ENCODE measurements at regions not wholly inside any gene's neighbourhood (a gene's known extent, or its start where the extent isn't known, plus 50 kb on each side); places are given as distances from the start of the nearest gene placed in this dataset.

- ATAC-seq = no peak
Observed at GRCh38 chr3:46113608-46114007, 86.3 kb upstream of the XCR1 start.

GRCh38 chr3:46112984-46113383 is 85.7 kb upstream of the XCR1 start:
- ATAC-seq = no peak

- no peak for ATAC-seq
Observed at GRCh38 chr3:46112296-46112695, 85.0 kb upstream of the XCR1 start.

- ATAC-seq = no peak
Observed at GRCh38 chr3:46110701-46111493, 83.6 kb upstream of the XCR1 start.

- ATAC-seq = no peak
Observed at GRCh38 chr3:46107682-46108081, 80.4 kb upstream of the XCR1 start.

- ATAC-seq = no peak
Observed at GRCh38 chr3:46105306-46105919, 78.1 kb upstream of the XCR1 start.

GRCh38 chr3:46104706-46105105 is 77.4 kb upstream of the XCR1 start:
- ATAC-seq = no peak

- peak; percentile 27 to 64 for ATAC-seq
Observed at GRCh38 chr3:46102780-46103130, 75.5 kb upstream of the XCR1 start.

- ATAC-seq = peak; percentile 23 to 50
Observed at GRCh38 chr3:46102059-46102779, 74.9 kb upstream of the XCR1 start.

GRCh38 chr3:46100812-46101211 is 73.5 kb upstream of the XCR1 start:
- no peak for ATAC-seq

- ATAC-seq = peak; percentile 41 to 62
Observed at GRCh38 chr3:46098319-46098761, 71.1 kb upstream of the XCR1 start.

GRCh38 chr3:46097691-46098241 is 70.5 kb upstream of the XCR1 start:
- ATAC-seq = peak; percentile 81 to 82

- no peak for ATAC-seq
Observed at GRCh38 chr3:46096781-46097180, 69.5 kb upstream of the XCR1 start.

GRCh38 chr3:46096336-46096735 is 69.1 kb upstream of the XCR1 start:
- no peak for ATAC-seq

- peak in 1 of 2 donors; percentile 6 for ATAC-seq
Observed at GRCh38 chr3:46095307-46095706, 68.0 kb upstream of the XCR1 start.

GRCh38 chr3:46094506-46094905 is 67.2 kb upstream of the XCR1 start:
- ATAC-seq = no peak

- ATAC-seq = no peak
Observed at GRCh38 chr3:46093966-46094365, 66.7 kb upstream of the XCR1 start.

- no peak for ATAC-seq
Observed at GRCh38 chr3:46093327-46093942, 66.2 kb upstream of the XCR1 start.

GRCh38 chr3:46092702-46093080 is 65.4 kb upstream of the XCR1 start:
- ATAC-seq = no peak

- no peak for ATAC-seq
Observed at GRCh38 chr3:46091741-46092701, 64.7 kb upstream of the XCR1 start.

GRCh38 chr3:46091046-46091445 is 63.8 kb upstream of the XCR1 start:
- ATAC-seq = no peak

- peak; percentile 87 for ATAC-seq
Observed at GRCh38 chr3:46090161-46090591, 62.9 kb upstream of the XCR1 start.
